ENCODE measurements at regions not wholly inside any gene's neighbourhood (a gene's known extent, or its start where the extent isn't known, plus 50 kb on each side); places are given as distances from the start of the nearest gene placed in this dataset.
A peak's percentile ranks its signal among the peaks of the same experiment; 100 is the strongest.

GRCh38 chr11:11169715-11170351 lies 183.2 kb downstream of the CSNK2A3 start:
- no peak overlapping the region for H3K4me3 ChIP-seq (replicated peaks; ENCODE audit: low read depth, low read length)
- H3K36me3 ChIP-seq (ENCODE audit: control insufficient read depth, insufficient read depth, low read length), result no peaks in the 10 kb centered on the region
- H3K27me3 ChIP-seq (replicated peaks; ENCODE audit: control insufficient read depth, insufficient read depth, low read length), result no peaks in the 10 kb centered on the region
- DNase-seq (ENCODE audit: extremely low read depth, insufficient read length), result peak; percentile 20
- no peak for TF ChIP-seq CTCF (IDR thresholded peaks at IDR 0.05; ENCODE audit: insufficient read depth, low read length, poor library complexity, severe bottlenecking)

GRCh38 chr11:11167806-11168205 lies 185.2 kb downstream of the CSNK2A3 start:
- Histone ChIP-seq H3K27me3 (replicated peaks; ENCODE audit: control insufficient read depth, insufficient read depth, low read length) (no peaks in the 10 kb centered on the region), H3K36me3 (ENCODE audit: control insufficient read depth, insufficient read depth, low read length) (no peaks in the 10 kb centered on the region), H3K4me3 (replicated peaks; ENCODE audit: low read depth, low read length) (no peak overlapping the region)
- no peak for TF ChIP-seq CTCF (IDR thresholded peaks at IDR 0.05; ENCODE audit: insufficient read depth, low read length, poor library complexity, severe bottlenecking)
- no peak for DNase-seq (ENCODE audit: extremely low read depth, insufficient read length)

GRCh38 chr11:11164334-11164690 lies 188.7 kb downstream of the CSNK2A3 start:
- no peak for DNase-seq (ENCODE audit: extremely low read depth, insufficient read length)
- Histone ChIP-seq H3K36me3 (ENCODE audit: control insufficient read depth, insufficient read depth, low read length) (no peaks in the 10 kb centered on the region), H3K4me3 (replicated peaks; ENCODE audit: low read depth, low read length) (no peak overlapping the region), H3K27me3 (replicated peaks; ENCODE audit: control insufficient read depth, insufficient read depth, low read length) (no peaks in the 10 kb centered on the region)
- no peak for TF ChIP-seq CTCF (IDR thresholded peaks at IDR 0.05; ENCODE audit: insufficient read depth, low read length, poor library complexity, severe bottlenecking)

GRCh38 chr11:11163669-11164333 lies 189.2 kb downstream of the CSNK2A3 start:
- H3K4me3 ChIP-seq (replicated peaks; ENCODE audit: low read depth, low read length), result no peak overlapping the region
- no peak for TF ChIP-seq CTCF (IDR thresholded peaks at IDR 0.05; ENCODE audit: insufficient read depth, low read length, poor library complexity, severe bottlenecking)
- no peak for DNase-seq (ENCODE audit: extremely low read depth, insufficient read length)
- no peaks in the 10 kb centered on the region for H3K27me3 ChIP-seq (replicated peaks; ENCODE audit: control insufficient read depth, insufficient read depth, low read length)
- H3K36me3 ChIP-seq (ENCODE audit: control insufficient read depth, insufficient read depth, low read length), result no peaks in the 10 kb centered on the region

GRCh38 chr11:11163236-11163635 lies 189.8 kb downstream of the CSNK2A3 start:
- TF ChIP-seq CTCF (IDR thresholded peaks at IDR 0.05; ENCODE audit: insufficient read depth, low read length, poor library complexity, severe bottlenecking), result no peak
- Histone ChIP-seq H3K27me3 (replicated peaks; ENCODE audit: control insufficient read depth, insufficient read depth, low read length) (no peaks in the 10 kb centered on the region), H3K36me3 (ENCODE audit: control insufficient read depth, insufficient read depth, low read length) (no peaks in the 10 kb centered on the region), H3K4me3 (replicated peaks; ENCODE audit: low read depth, low read length) (no peak overlapping the region)
- no peak for DNase-seq (ENCODE audit: extremely low read depth, insufficient read length)
